ENCODE measurements at regions not wholly inside any gene's neighbourhood (a gene's known extent, or its start where the extent isn't known, plus 50 kb on each side); places are given as distances from the start of the nearest gene placed in this dataset.

DNA sequence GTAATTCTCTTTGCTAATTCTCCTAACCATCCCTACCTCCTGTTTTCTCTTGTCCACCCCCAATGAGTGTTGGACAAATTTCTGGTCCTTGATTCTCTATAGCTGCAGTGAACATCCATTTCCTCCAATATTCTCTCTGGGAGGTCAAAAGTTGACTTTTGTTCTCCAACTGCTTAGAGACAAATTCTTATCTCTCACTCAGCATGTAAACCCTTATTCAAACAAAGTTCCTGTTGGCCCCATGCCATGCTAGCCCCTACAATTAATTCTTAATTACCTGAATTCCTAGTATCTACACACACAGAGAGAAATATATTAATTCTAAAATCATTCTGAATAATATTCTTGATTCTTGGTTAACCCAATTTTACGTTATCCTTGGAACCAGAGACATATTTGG lies 472.9 kb upstream of the ACTBL2 start:
- CTCF ChIA-PET = no interaction called here
- H3K27me3 Mint-ChIP-seq (ENCODE audit: unreplicated experiment) = no peaks in the 10 kb centered on the region
- no peaks in the 10 kb centered on the region for H3K9me3 Mint-ChIP-seq (ENCODE audit: low read depth, unreplicated experiment)
- H3K4me1 Mint-ChIP-seq (ENCODE audit: low read depth, unreplicated experiment) = peaks cover 8% of the 10 kb centered on the region
- no TSS peak for BruUV-seq (replicated peaks)
- TF ChIP-seq CTCF (IDR thresholded peaks at IDR 0.05; ENCODE audit: unreplicated experiment) = no peak
- H3K4me3 Mint-ChIP-seq (ENCODE audit: low read depth, unreplicated experiment) = no peak overlapping the region
- no peak for DNase-seq
- H3K36me3 Mint-ChIP-seq (ENCODE audit: insufficient read depth, unreplicated experiment) = no peaks in the 10 kb centered on the region
- H3K27ac Mint-ChIP-seq (ENCODE audit: unreplicated experiment) = no peak overlapping the region
- intact Hi-C loops (cut with micrococcal nuclease; ENCODE audit: unreplicated experiment) = no loop called here

GRCh38 chr5:57953792-57954191 lies 471.2 kb upstream of the ACTBL2 start:
- CTCF ChIA-PET = no interaction called here
- no TSS peak for BruUV-seq (replicated peaks)
- no peak for TF ChIP-seq CTCF (IDR thresholded peaks at IDR 0.05; ENCODE audit: unreplicated experiment)
- no peak overlapping the region for H3K27ac Mint-ChIP-seq (ENCODE audit: unreplicated experiment)
- H3K36me3 Mint-ChIP-seq (ENCODE audit: insufficient read depth, unreplicated experiment) = no peaks in the 10 kb centered on the region
- H3K27me3 Mint-ChIP-seq (ENCODE audit: unreplicated experiment) = no peaks in the 10 kb centered on the region
- H3K4me3 Mint-ChIP-seq (ENCODE audit: low read depth, unreplicated experiment) = no peak overlapping the region
- peaks cover 2% of the 10 kb centered on the region for H3K9me3 Mint-ChIP-seq (ENCODE audit: low read depth, unreplicated experiment)
- intact Hi-C loops (cut with micrococcal nuclease; ENCODE audit: unreplicated experiment) = no loop called here
- peaks cover 8% of the 10 kb centered on the region for H3K4me1 Mint-ChIP-seq (ENCODE audit: low read depth, unreplicated experiment)
- no peak for DNase-seq

GRCh38 chr5:57950616-57951228 lies 468.1 kb upstream of the ACTBL2 start:
- Mint-ChIP-seq H3K4me3 (ENCODE audit: low read depth, unreplicated experiment) (no peak overlapping the region), H3K36me3 (ENCODE audit: insufficient read depth, unreplicated experiment) (no peaks in the 10 kb centered on the region), H3K9me3 (ENCODE audit: low read depth, unreplicated experiment) (peaks cover 6% of the 10 kb centered on the region), H3K27ac (ENCODE audit: unreplicated experiment) (no peak overlapping the region), H3K4me1 (ENCODE audit: low read depth, unreplicated experiment) (peaks cover 7% of the 10 kb centered on the region), H3K27me3 (ENCODE audit: unreplicated experiment) (no peaks in the 10 kb centered on the region)
- intact Hi-C loops (cut with micrococcal nuclease; ENCODE audit: unreplicated experiment) = no loop called here
- CTCF ChIA-PET = no interaction called here
- TF ChIP-seq CTCF (IDR thresholded peaks at IDR 0.05; ENCODE audit: unreplicated experiment) = no peak
- DNase-seq = no peak
- no TSS peak for BruUV-seq (replicated peaks)

DNA sequence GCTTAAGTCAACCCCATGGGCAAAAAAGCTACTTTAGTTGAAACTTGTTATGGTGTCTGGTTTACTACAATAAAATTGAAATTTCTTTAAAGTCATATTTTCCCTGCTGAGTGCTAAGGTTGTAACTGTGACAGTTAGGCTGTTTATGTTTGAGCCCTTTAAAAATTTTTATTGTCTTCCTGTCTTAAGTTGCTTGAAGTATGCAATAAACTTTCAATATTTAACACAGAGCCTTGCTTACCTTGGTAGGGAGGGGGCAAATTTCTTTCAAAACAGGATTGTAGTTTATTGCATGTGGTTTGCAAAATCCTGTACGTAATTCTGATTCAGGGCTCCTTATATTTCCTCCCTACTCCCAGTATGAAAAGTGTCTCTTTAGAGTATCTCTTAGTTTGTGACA lies 465.5 kb upstream of the ACTBL2 start:
- H3K36me3 Mint-ChIP-seq (ENCODE audit: insufficient read depth, unreplicated experiment) = no peaks in the 10 kb centered on the region
- CTCF ChIA-PET = no interaction called here
- intact Hi-C loops (cut with micrococcal nuclease; ENCODE audit: unreplicated experiment) = no loop called here
- no peak overlapping the region for H3K4me3 Mint-ChIP-seq (ENCODE audit: low read depth, unreplicated experiment)
- peaks cover 6% of the 10 kb centered on the region for H3K9me3 Mint-ChIP-seq (ENCODE audit: low read depth, unreplicated experiment)
- BruUV-seq (replicated peaks) = no TSS peak
- TF ChIP-seq CTCF (IDR thresholded peaks at IDR 0.05; ENCODE audit: unreplicated experiment) = no peak
- no peaks in the 10 kb centered on the region for H3K27me3 Mint-ChIP-seq (ENCODE audit: unreplicated experiment)
- H3K4me1 Mint-ChIP-seq (ENCODE audit: low read depth, unreplicated experiment) = no peaks in the 10 kb centered on the region
- DNase-seq = no peak
- H3K27ac Mint-ChIP-seq (ENCODE audit: unreplicated experiment) = no peak overlapping the region
